ENCODE measurements at regions not wholly inside any gene's neighbourhood (a gene's known extent, or its start where the extent isn't known, plus 50 kb on each side); places are given as distances from the start of the nearest gene placed in this dataset.

- DNase-seq (ENCODE audit: low spot score): no peak
These were observed 139.3 kb upstream of the COL5A1 start for GRCh38 chr9:134502266-134502791.

GRCh38 chr9:134502809-134503211, 138.8 kb upstream of the COL5A1 start:
- no peak for DNase-seq (ENCODE audit: low spot score)

- no peak for DNase-seq (ENCODE audit: low spot score)
These were observed 138.1 kb upstream of the COL5A1 start for GRCh38 chr9:134503301-134504105.

GRCh38 chr9:134504106-134504385, 137.6 kb upstream of the COL5A1 start:
- DNase-seq (ENCODE audit: low spot score): no peak

GRCh38 chr9:134505032-134505431, 136.6 kb upstream of the COL5A1 start:
- DNase-seq (ENCODE audit: low spot score): no peak

- no peak for DNase-seq (ENCODE audit: low spot score)
These were observed 132.3 kb upstream of the COL5A1 start for GRCh38 chr9:134509281-134509680.

- DNase-seq (ENCODE audit: low spot score): no peak
These were observed 131.8 kb upstream of the COL5A1 start for GRCh38 chr9:134509817-134510216.

- DNase-seq (ENCODE audit: low spot score): no peak
These were observed 127.1 kb upstream of the COL5A1 start for GRCh38 chr9:134514503-134514902.

- no peak for DNase-seq (ENCODE audit: low spot score)
These were observed 126.4 kb upstream of the COL5A1 start for GRCh38 chr9:134515026-134515821.

GRCh38 chr9:134516464-134516863, 125.1 kb upstream of the COL5A1 start:
- DNase-seq (ENCODE audit: low spot score): no peak

- no peak for DNase-seq (ENCODE audit: low spot score)
These were observed 124.4 kb upstream of the COL5A1 start for GRCh38 chr9:134517069-134517680.

- no peak for DNase-seq (ENCODE audit: low spot score)
These were observed 123.5 kb upstream of the COL5A1 start for GRCh38 chr9:134518004-134518606.

GRCh38 chr9:134519375-134520070, 122.1 kb upstream of the COL5A1 start:
- DNase-seq (ENCODE audit: low spot score): no peak

GRCh38 chr9:134521817-134522501, 119.6 kb upstream of the COL5A1 start:
- no peak for DNase-seq (ENCODE audit: low spot score)

GRCh38 chr9:134522502-134522848, 119.1 kb upstream of the COL5A1 start:
- no peak for DNase-seq (ENCODE audit: low spot score)

GRCh38 chr9:134522976-134523375, 118.6 kb upstream of the COL5A1 start:
- no peak for DNase-seq (ENCODE audit: low spot score)

- DNase-seq (ENCODE audit: low spot score): no peak
These were observed 116.4 kb upstream of the COL5A1 start for GRCh38 chr9:134525070-134525815.

GRCh38 chr9:134525841-134526583, 115.6 kb upstream of the COL5A1 start:
- DNase-seq (ENCODE audit: low spot score): no peak

- no peak for DNase-seq (ENCODE audit: low spot score)
These were observed 114.8 kb upstream of the COL5A1 start for GRCh38 chr9:134526584-134527477.

Measured in LoVo (cell line).